Vagina (tissue), 2 donors: ENCODE measurements at regions not wholly inside any gene's neighbourhood (a gene's known extent, or its start where the extent isn't known, plus 50 kb on each side); places are given as distances from the start of the nearest gene placed in this dataset.

Source experiments
- CTCF ChIP-seq, 3 experiments: fragments of 450-650 bp in 2 of 3; fragments of 200-600 bp in 1 of 3; sonication (generic) in 1 of 3; IDR thresholded peaks; one replicate each; pipeline ENCODE4 v1.5.1; 2017 to 2019; ENCODE audit warnings: antibody characterized with exemption in 3 of 3, mild to moderate bottlenecking in 2 of 3, moderate library complexity in 2 of 3
- POLR2AphosphoS5 ChIP-seq, 2 donors: sonication (generic); formaldehyde crosslinking; IDR thresholded peaks; one replicate each; pipeline ENCODE4 v1.9.0; 2017; ENCODE audit warnings: antibody characterized with exemption in 2 of 2, mild to moderate bottlenecking in 2 of 2, low read depth in 1 of 2; ENCODE audit not compliant: insufficient read depth in 1 of 2

DNA sequence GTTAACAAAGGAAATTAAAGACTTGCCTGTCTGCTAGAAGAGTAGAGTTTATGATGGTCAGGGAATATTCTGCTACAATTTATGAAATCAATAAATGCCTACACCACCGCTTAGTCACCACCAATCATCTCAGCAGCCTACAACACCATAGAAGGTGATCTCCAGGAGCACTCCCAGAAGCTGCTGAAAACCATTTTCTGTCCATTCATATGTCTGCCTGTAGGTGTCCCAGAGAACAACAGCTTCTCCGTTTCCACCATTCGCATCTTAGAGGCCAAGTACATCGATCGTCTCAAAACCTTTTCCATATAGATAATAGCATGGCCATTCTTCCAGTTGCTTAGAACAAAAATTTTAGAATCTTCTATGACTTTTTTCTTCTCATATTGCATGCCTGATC is 303.4 kb downstream of the KCNC2 start:
- no peak for TF ChIP-seq POLR2AphosphoS5 (IDR thresholded peaks at IDR 0.05; ENCODE audit: insufficient read depth in 1 of 2, low read depth in 1 of 2)
- TF ChIP-seq CTCF (IDR thresholded peaks at IDR 0.05) = no peak
